ENCODE measurements at regions not wholly inside any gene's neighbourhood (a gene's known extent, or its start where the extent isn't known, plus 50 kb on each side); places are given as distances from the start of the nearest gene placed in this dataset.
"Not testable (repeated sequence)": the region's sequence is repeated elsewhere in the genome, so short reads cannot be mapped to it uniquely, and the experiment has no call there.

DNA sequence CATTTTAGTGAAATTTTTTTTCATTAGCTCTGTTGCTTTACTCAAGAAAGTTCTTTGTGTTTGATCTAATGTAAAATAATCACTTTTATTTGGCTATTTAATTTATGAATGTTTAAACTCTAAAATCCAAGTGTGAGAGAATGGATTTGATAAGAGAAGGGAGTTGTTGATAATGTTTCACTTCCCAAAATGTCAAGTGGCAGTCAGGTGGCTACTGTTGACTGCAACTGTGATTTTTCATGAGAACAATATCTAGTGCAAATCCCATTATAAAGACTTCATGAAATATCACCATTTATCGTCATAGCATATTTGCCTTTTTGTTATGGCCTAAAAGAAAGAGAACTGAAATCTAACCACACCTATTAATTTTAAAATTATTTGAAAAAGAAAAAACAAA is 118.3 kb upstream of the SNX2 start:
- no peak for DNase-seq
- no peak for TF ChIP-seq CTCF (IDR thresholded peaks at IDR 0.05)
- Mint-ChIP-seq H3K27me3 (no peaks in the 10 kb centered on the region), H3K27ac (no peak overlapping the region), H3K36me3 (ENCODE audit: low read depth) (no peaks in the 10 kb centered on the region), H3K9me3 (peaks cover under 1% of the 10 kb centered on the region), H3K4me3 (no peak overlapping the region), H3K4me1 (peaks cover 13% of the 10 kb centered on the region)
- ATAC-seq (ENCODE audit: low read depth): no peak
- POLR2A ChIA-PET: no interaction called here
- CTCF ChIA-PET: no interaction called here
- intact Hi-C loops (cut with micrococcal nuclease): no loop called here

DNA sequence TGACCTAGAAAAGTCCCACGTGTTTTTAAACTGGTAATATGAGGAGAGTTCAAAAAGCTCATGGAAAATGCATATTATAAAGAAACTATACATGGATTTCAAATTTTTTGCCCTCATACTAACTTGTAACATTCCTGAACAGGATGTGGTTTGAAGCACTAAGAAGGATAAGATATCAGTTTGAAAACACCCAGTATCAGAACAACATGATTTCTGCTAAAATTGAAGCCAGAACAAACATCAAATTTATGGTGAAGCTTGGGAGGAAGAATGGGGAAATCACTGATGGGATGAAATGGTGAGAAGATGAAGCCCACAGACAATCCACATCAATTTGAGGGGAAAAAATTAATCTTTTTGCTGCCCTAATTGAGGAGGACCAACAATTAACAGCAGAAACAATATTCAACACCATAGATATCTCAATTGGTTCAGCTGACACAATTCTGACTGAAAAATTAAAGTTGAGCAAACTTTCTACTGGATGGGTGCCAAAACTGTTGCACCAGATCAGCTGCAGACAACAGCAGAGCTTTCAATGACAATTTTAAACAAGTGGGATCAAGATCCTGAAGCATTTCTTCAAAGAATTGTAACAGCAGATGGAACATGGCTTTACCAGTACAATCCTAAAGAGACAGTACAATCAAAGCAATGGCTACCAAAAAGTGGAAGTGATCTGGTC is 113.2 kb upstream of the SNX2 start:
- intact Hi-C loops (cut with micrococcal nuclease): no loop called here
- Mint-ChIP-seq H3K4me1 (peaks cover 9% of the 10 kb centered on the region), H3K27me3 (no peaks in the 10 kb centered on the region), H3K27ac (no peak overlapping the region), H3K36me3 (ENCODE audit: low read depth) (peaks cover 2% of the 10 kb centered on the region), H3K9me3 (peaks cover 8% of the 10 kb centered on the region), H3K4me3 (no peak overlapping the region)
- POLR2A ChIA-PET: no interaction called here
- DNase-seq (no peak), ATAC-seq (ENCODE audit: low read depth) (no peak)
- CTCF ChIA-PET: no interaction called here
- TF ChIP-seq CTCF (IDR thresholded peaks at IDR 0.05): no peak

- H3K4me1 Mint-ChIP-seq: peaks cover 5% of the 10 kb centered on the region
- intact Hi-C loops (cut with micrococcal nuclease): no loop called here
- H3K27me3 Mint-ChIP-seq: no peaks in the 10 kb centered on the region
- no peak overlapping the region for H3K27ac Mint-ChIP-seq
- H3K36me3 Mint-ChIP-seq (ENCODE audit: low read depth): peaks cover 2% of the 10 kb centered on the region
- ATAC-seq (ENCODE audit: low read depth): no peak
- TF ChIP-seq CTCF (IDR thresholded peaks at IDR 0.05): no peak
- H3K9me3 Mint-ChIP-seq: peaks cover 9% of the 10 kb centered on the region
- DNase-seq: no peak
- POLR2A ChIA-PET: no interaction called here
- CTCF ChIA-PET: no interaction called here
- no peak overlapping the region for H3K4me3 Mint-ChIP-seq
These were observed 109.8 kb upstream of the SNX2 start for GRCh38 chr5:122665051-122665450.

DNA sequence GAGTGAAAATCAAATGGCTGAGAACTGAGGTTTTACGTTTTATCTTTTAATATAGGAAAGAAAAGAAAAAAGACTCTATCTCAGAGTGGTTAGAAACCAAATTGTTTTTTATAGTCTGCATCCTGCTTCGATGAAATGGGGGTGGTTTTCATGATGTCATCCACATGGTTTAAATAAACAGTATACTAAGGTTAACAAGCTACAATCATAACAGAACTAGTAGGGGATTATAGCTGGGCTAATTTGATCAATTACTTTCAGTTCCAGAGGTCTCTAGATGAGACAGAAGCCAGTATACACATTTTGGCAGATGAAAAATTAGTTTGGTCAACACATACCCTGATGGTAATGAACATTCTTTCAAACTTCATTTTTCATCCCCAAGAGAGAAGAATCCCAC is 106.3 kb upstream of the SNX2 start:
- Mint-ChIP-seq H3K27ac (no peak overlapping the region), H3K9me3 (peaks cover 2% of the 10 kb centered on the region), H3K4me3 (no peak overlapping the region), H3K4me1 (peaks cover 16% of the 10 kb centered on the region), H3K27me3 (no peaks in the 10 kb centered on the region), H3K36me3 (ENCODE audit: low read depth) (no peaks in the 10 kb centered on the region)
- ATAC-seq (ENCODE audit: low read depth) (no peak), DNase-seq (no peak)
- intact Hi-C loops (cut with micrococcal nuclease): no loop called here
- TF ChIP-seq CTCF (IDR thresholded peaks at IDR 0.05): no peak
- CTCF ChIA-PET: no interaction called here
- POLR2A ChIA-PET: interaction anchor here (0.6 kb wide), 1 partner anchor 10 kb away, joined by 3 read pairs; no protein-coding TSS in a partner anchor

GRCh38 chr5:122669709-122670108 is 105.2 kb upstream of the SNX2 start:
- H3K9me3 Mint-ChIP-seq; H3K4me3 Mint-ChIP-seq; ATAC-seq (ENCODE audit: low read depth); CTCF ChIA-PET; H3K27me3 Mint-ChIP-seq; POLR2A ChIA-PET; H3K27ac Mint-ChIP-seq; DNase-seq; H3K36me3 Mint-ChIP-seq (ENCODE audit: low read depth); intact Hi-C loops (cut with micrococcal nuclease): not testable (repeated sequence)
- peaks cover 16% of the 10 kb centered on the region for H3K4me1 Mint-ChIP-seq

GRCh38 chr5:122673343-122673742 is 101.5 kb upstream of the SNX2 start:
- Mint-ChIP-seq H3K4me1 (peaks cover 17% of the 10 kb centered on the region), H3K27me3 (no peaks in the 10 kb centered on the region), H3K9me3 (peaks cover 6% of the 10 kb centered on the region), H3K4me3 (no peak overlapping the region), H3K36me3 (ENCODE audit: low read depth) (no peaks in the 10 kb centered on the region), H3K27ac (no peak overlapping the region)
- ChIA-PET CTCF (no interaction called here), POLR2A (no interaction called here)
- TF ChIP-seq CTCF (IDR thresholded peaks at IDR 0.05): no peak
- intact Hi-C loops (cut with micrococcal nuclease): loop anchor here (2.0 kb wide), 1 partner anchor 23 kb away; no protein-coding TSS in a partner anchor
- DNase-seq (no peak), ATAC-seq (ENCODE audit: low read depth) (no peak)

Data from activated B cell treated with CpG ODN at 0.5 μM for 24 hours (primary cell).